Stimulated activated CD8-positive, alpha-beta memory T cell treated with anti-CD3 and anti-CD28 coated beads, Interleukin-4, amount 100 ng/mL, for 24 hours (primary cell): ENCODE measurements at regions not wholly inside any gene's neighbourhood (a gene's known extent, or its start where the extent isn't known, plus 50 kb on each side); places are given as distances from the start of the nearest gene placed in this dataset.

ENCODE experiments used
- DNase-seq: peaks from one replicate; pipeline ENCODE4 v3.0.0-alpha.2; 2020; ENCODE audit warnings: low read depth

GRCh38 chr16:5374184-5374583 is 276.6 kb upstream of the EEF2KMT start:
- DNase-seq = no peak

DNA sequence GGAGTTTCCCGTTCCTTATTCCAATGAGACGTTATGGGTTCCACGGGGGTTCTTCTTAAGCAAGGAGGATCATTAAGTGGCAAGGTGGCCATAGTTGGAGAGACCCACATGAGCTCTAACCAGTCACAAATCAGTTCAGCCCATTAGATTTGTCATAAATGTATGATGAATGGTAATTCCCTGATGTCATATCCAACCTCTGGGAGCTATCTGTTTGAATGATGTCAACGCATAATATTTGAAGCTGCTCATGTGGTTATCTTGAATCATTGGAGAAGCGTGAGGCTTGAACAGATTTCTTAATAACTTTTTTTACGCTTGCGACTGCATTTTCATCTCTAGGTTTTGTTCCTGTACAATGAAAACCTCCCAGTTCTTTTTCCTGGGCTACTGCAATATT is 270.4 kb upstream of the EEF2KMT start:
- no peak for DNase-seq

DNA sequence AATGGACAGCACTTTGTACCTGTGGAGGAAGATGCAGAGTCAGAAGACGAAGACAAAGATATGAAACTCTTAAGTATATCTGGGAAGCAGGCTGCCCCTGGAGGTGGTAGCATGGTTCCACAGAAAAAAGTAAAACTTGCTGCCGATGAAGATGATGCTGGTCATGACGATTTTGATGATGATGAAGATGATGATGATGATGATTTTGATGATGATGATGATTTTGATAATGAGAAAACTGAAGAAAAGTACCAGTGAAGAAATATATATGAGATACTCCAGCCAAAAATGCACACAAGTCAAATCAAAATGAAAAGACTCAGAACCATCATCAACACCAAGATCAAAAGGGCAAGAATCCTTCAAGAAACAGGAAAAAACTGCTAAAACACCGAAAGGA is 268.5 kb upstream of the EEF2KMT start:
- DNase-seq = no peak

- no peak for DNase-seq
These were observed 266.6 kb upstream of the EEF2KMT start for GRCh38 chr16:5364186-5364585.

DNA sequence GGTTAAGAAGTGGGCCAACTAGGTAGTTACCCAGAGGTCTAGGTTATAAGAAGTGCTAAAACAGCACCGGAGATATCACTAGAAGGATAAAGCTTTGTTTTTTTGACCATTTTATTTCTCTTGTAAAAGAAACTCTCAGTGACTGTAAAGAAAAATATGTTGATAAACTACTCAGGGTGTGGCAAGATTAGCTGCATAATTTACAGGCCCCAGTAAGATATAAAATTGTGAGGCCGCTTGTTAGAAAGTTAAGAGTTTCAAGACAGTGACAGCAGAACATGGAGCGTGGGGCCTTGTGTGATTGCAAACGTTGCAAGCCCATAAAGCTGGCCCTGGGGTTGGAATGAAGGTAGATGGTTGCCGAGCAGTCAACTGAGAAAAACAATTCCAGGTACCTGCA is 263.7 kb upstream of the EEF2KMT start:
- DNase-seq = no peak

GRCh38 chr16:5354645-5355044 is 257.1 kb upstream of the EEF2KMT start:
- no peak for DNase-seq

DNA sequence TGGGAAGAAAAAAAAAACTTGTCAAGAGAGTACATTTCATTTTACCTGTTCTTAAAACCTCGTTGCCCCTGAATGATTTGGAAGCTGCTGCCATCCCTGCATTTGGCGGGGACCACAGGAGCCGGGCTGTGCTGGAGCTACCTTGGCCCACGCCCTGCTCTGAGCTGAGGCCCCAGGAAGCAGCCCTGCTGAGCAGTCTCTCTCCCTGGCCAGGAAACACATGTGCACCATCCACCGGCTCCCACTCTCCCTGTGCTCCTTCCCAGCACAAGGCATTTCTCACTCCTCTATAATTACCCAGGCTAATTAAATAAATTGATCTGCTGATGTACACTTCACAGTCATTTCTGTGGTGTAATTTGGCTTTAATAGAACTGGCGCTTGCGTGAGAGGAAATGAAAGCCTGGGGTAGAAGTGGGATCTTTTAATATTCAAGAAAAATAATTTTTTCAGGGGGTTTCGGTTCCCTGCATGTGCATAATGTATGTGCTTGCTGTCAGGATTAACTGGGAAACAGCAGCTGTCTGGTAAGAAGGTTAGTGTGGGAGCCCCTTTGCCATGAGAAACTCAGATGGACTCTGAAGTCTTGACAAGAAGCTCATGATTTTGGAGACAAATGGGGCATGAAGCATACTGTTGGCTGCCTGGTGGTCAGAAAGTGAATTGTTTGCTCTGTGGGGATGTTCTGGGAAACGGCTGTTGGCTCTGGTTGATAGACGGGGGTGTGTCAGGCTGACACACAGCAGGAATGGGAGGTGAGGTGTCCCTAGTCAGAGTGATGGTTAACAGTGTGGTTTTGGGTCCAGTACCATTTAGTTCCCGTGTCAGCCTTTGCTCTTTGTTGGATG is 252.3 kb upstream of the EEF2KMT start:
- DNase-seq = no peak

- DNase-seq = no peak
These were observed 251.5 kb upstream of the EEF2KMT start for GRCh38 chr16:5349101-5349500.

DNA sequence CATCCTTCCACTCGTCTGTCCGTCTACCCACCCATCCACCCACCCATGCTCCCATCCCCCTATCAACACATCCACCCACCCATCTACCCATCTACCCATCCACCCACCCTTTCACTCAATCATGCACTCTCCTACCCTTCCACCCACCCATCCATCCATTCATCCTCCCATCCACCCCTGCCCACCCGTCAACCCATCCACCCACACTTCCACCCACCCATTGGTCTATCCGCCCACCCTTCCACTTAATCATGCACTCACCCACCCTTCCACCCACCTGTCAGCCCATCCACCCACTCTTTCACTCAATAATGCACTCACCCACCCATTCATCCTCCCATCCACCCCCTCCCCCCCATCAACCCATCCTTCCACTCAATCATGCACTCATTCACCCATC is 250.0 kb upstream of the EEF2KMT start:
- DNase-seq = no peak

DNA sequence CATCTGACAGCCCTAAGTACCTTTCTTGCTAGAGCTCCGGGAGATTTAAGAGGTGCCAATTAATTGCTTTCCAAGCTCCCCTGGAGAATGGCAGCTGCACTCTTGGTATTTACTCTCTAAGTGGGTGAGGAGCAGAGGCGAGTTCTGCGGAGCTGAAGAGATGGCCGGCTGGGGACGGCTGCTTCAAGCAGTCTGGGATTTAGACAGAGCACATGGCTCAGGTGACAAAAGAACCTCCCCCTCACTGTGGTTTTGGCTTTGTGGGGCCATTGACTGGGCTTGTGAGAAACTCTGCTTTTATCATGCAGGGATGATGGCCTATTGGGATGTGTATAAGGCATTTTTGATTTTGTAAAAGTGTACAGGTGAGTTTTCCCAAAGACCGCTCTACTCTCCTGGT is 239.3 kb upstream of the EEF2KMT start:
- DNase-seq = no peak

DNA sequence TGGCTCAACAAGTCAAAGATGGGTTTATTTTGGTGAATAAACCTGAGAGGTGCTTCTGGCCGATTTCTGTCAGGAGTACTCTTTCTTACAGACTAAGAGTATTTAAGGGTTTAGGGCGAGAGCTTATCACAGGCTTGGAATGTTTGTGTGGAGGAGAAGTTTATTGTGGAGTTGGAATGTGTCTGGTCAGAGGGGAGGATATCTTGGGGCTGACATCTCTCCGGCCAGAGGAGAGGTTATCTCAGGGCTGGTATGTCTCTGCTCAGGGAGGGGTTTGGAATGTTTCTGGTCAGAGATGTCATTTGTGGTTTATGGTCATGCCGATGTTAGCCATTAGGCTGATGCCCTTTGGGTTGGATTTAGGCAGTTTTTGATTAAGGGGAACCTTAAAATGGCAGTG is 236.4 kb upstream of the EEF2KMT start:
- DNase-seq = no peak

DNA sequence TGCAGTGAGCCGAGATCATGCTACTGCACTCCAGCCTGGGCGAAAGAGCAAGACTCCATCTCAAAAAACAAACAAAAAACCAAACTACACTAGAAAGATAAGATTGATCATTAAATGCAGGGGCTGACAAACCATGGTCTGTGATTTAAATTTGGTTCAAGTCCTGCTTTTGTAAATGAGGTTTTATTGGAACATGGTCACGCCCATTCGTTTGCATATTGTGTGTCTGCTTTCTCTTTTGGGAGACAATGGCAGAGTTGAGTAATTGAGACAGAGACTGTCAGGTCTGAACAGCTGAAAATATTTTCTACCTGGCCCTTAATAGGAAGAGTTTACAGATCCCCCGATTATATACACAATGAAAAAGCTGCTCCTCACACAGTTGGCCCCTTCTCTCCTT is 235.5 kb upstream of the EEF2KMT start:
- DNase-seq = no peak

- DNase-seq = no peak
These were observed 232.5 kb upstream of the EEF2KMT start for GRCh38 chr16:5330058-5330457.

DNA sequence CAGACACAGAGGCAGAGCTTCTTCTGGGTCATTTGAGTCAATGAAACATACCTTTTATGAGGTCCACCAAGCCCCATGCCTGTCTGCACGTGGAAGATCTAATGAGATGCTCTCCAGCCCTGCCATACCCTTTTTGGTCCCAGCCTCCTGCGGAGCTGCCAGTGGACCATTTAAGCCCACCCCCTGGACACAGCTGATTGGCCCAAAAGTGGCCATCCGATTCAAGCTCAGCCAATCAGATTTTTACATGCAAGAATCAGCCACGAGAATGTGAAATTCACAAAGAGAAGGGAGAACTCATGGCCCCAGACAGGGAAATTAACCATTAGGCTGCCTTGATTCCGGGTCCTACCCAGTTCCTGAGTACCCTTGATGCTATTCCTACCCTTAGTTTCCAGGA is 231.0 kb upstream of the EEF2KMT start:
- no peak for DNase-seq

GRCh38 chr16:5326395-5326794 is 228.8 kb upstream of the EEF2KMT start:
- no peak for DNase-seq

DNA sequence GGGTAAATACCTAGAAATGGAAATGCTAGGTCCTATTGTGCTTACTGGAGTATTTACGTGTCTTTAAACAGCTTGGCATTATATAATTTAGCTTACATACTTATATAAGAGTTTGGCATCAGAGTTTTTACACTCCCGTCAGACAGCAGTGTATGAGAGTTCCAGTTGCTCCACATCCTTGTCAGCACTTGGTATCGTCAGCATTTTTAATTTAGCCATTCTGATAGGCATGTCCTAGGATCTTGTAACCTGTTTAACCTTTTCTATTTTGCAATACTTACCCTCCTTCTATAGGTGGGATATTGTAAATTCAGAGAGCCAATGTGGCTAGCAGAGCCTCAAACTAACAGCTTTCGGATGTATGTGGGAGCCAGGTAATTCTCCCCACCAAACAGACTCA is 228.3 kb upstream of the EEF2KMT start:
- DNase-seq = no peak

GRCh38 chr16:5323284-5324141 is 225.9 kb upstream of the EEF2KMT start:
- no peak for DNase-seq

DNA sequence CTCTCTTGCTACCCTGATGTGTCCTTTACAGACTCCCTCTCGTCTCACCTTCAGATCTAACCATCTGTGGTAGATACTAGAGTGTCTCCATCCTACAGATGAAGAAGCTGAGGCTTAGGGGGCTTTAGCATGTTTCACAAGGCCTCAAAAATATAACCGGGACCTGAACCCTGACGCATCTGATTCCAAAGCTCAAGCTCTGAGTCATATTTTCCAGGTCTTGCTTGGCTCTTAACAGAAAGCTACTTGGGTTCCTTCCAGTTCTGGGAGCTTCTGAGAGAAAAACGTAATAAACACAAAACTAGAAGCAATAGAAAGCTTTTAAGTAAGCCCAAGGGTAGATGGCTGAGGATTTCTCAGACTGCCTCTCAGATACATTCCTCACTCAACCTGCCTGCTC is 224.3 kb upstream of the EEF2KMT start:
- DNase-seq = no peak

- DNase-seq = no peak
These were observed 222.2 kb upstream of the EEF2KMT start for GRCh38 chr16:5319799-5320198.

DNA sequence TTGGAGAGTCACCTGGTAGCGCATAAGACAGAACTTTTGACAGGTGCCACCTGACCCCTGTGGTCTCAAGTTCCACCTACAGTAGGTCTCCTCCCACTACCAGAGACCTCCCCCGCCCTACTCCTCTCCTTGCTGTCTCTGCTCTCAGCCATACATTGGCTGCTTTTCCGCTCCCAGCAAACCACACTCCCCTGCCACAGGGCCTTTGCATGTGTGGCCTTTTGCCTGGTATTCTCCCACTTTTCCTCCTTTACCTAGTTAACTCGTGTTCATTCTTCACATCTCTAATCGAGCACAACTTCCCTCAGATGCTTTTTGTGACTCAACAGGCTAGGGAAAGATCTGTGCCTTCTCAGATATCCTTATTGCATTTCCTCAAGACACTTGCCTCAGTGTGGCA is 218.3 kb upstream of the EEF2KMT start:
- DNase-seq = no peak

GRCh38 chr16:5314377-5314776 is 216.8 kb upstream of the EEF2KMT start:
- no peak for DNase-seq

- DNase-seq = no peak
These were observed 212.5 kb upstream of the EEF2KMT start for GRCh38 chr16:5309946-5310611.

GRCh38 chr16:5305023-5305422 is 207.4 kb upstream of the EEF2KMT start:
- no peak for DNase-seq
